PC-3 (cell line): ENCODE measurements at regions not wholly inside any gene's neighbourhood (a gene's known extent, or its start where the extent isn't known, plus 50 kb on each side); places are given as distances from the start of the nearest gene placed in this dataset.

Source experiments
- EZH2 ChIP-seq: fragments of 300-600 bp; sonication (generic); IDR thresholded peaks from one replicate; pipeline ENCODE4 v1.6.1; 2017; ENCODE audit warnings: antibody characterized with exemption, mild to moderate bottlenecking, low read length; ENCODE audit not compliant: unreplicated experiment
- TF ChIP-seq, protein P1 (sequence below): fragments of 300-600 bp; sonication (generic); conservative IDR thresholded peaks from 2 replicates; pipeline ENCODE4 v1.5.1; 2017; ENCODE audit warnings: antibody characterized with exemption, low read depth, mild to moderate bottlenecking, low read length

DNA sequence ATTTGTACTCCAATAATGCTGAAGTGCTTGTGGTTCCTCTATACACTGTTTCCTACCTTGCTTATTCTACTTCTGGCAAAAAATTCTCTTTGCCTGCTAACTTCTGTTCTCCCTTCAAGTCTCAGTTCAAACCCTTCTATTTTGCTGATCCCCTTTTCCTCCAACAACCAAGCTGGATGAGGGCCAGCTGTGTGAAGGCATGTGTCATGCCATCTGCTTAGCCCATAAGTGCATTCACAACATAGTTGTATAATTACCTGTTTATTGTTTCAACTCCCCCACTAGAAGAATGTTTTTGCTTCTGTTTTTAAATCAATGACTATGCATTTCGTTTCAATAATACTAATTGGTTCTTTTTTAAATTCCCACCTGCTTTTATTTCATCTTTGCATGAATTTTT, 1951.4 kb upstream of the WWC1 start:
- TF ChIP-seq, protein P1, sequence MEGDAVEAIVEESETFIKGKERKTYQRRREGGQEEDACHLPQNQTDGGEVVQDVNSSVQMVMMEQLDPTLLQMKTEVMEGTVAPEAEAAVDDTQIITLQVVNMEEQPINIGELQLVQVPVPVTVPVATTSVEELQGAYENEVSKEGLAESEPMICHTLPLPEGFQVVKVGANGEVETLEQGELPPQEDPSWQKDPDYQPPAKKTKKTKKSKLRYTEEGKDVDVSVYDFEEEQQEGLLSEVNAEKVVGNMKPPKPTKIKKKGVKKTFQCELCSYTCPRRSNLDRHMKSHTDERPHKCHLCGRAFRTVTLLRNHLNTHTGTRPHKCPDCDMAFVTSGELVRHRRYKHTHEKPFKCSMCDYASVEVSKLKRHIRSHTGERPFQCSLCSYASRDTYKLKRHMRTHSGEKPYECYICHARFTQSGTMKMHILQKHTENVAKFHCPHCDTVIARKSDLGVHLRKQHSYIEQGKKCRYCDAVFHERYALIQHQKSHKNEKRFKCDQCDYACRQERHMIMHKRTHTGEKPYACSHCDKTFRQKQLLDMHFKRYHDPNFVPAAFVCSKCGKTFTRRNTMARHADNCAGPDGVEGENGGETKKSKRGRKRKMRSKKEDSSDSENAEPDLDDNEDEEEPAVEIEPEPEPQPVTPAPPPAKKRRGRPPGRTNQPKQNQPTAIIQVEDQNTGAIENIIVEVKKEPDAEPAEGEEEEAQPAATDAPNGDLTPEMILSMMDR, result no peak
- no peak for TF ChIP-seq EZH2
